Eye (tissue), 1 donor: ENCODE measurements at regions not wholly inside any gene's neighbourhood (a gene's known extent, or its start where the extent isn't known, plus 50 kb on each side); places are given as distances from the start of the nearest gene placed in this dataset.

Experiments used
- DNase-seq: peaks from one replicate; pipeline ENCODE4 v3.0.0-alpha.2; 2015

- no peak for DNase-seq
These were observed 110.2 kb upstream of the SESN3 start for GRCh38 chr11:95341221-95341620.

GRCh38 chr11:95339086-95339901, 108.3 kb upstream of the SESN3 start:
- peak; percentile 63 for DNase-seq

DNA sequence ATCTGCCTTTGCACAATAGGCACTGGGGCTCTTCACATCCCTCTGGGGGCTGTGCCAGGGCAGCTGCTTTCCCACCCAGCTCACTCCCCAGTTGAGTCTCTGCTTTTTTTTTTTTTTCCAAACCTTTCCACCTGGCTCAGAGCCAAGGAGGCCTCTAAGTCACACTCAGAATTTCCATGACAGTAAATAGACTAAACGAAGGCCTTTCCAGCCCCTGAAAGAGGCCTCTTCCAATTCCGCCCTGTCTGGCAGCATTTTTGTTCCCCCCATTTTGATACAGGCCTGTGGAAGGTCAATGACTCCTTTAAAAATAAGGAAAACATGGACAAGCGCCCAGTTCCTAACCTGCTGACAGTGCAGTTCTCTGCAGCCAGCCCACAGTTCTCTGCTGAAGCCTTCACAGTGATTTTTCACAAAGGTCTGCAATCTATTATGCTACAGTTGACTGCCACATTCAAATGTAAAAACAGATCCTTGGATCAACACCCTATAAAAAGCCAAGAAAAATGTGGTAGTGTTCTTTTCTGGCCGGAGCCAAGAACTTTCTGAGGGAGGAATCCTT, 107.5 kb upstream of the SESN3 start:
- DNase-seq: peak; percentile 94

- DNase-seq: no peak
These were observed 107.0 kb upstream of the SESN3 start for GRCh38 chr11:95337972-95338429.

- DNase-seq: peak; percentile 85
These were observed 106.4 kb upstream of the SESN3 start for GRCh38 chr11:95337175-95337957.

- DNase-seq: no peak
These were observed 105.0 kb upstream of the SESN3 start for GRCh38 chr11:95335989-95336388.

- DNase-seq: no peak
These were observed 100.2 kb upstream of the SESN3 start for GRCh38 chr11:95331161-95331560.

DNA sequence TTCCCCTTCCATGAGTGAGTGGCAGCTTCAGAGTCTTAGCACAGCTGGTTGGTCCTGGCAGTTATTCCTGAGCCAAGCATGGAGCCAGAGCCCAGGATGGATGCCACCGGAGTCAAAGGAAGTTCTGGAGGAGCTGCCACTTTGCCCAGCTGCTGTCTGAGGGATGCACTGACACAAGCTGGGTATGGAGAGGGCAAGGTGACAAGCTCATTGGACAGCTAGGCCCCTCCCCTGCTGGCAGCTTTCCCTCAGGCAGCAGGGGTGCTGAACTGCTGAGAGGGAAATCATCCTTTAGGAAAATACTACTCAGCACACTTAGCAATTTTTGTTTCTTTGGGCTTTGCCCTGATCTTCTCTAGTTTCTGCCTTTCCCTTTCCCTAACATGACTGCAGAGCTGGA, 99.3 kb upstream of the SESN3 start:
- no peak for DNase-seq

GRCh38 chr11:95327273-95327948, 96.4 kb upstream of the SESN3 start:
- no peak for DNase-seq

DNA sequence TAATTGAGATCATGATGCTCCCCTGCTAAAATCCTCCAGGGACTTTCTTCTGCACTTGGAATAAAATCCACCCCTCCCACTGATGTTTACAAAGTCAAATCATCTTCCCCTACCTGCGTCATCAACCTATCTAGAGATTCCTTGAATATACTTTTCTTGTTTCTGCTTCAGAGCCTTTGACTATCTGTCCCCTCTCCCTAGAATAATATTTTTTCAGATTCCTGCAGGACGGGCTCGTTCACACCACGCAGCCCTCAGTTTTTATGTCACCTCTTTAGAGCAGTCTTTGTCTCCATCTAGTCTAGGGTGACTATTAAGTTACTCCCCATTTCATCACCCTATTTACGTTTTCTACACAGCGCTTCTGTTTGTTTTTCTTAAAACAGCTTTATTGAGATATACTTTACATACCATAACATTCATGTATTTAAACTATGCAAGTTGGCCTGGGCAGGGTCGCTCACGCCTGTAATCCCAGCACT, 94.8 kb upstream of the SESN3 start:
- DNase-seq: no peak

DNA sequence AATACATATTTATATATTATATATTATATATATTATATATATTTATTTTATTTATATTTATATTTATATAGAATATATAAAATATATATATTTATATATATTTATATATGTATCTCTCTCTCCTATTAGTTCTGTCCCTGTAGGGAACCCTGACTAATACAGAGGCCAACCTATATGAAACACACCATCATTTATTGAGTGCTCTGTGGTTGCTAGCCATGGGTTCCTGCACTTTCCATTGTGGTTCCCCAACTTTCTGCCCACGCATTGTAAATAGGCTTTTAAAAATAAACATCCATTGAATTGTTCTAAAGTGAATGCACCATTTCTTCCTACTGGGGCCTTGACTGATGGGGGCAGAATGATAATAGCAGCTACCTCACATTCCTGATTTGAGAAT, 93.8 kb upstream of the SESN3 start:
- no peak for DNase-seq

GRCh38 chr11:95322539-95322938, 91.5 kb upstream of the SESN3 start:
- DNase-seq: no peak

DNA sequence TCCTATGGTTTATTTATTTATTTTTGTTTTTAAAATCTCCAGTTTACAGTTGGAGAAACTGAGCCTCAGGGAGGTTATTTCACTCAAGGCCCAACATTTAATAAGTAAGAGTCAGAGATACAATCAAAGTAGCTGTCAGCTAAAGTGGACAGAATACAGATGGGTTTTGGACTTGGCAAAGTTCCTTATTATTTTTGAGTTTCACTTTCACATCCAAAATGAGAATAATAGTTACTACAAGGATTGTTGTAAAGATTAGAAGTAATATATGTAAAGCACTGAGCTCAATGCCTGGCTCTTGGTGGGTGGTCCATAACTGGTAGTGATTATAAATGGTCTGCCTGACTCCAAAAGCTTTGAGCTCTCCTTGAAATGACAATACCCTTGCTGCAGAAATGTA, 87.5 kb upstream of the SESN3 start:
- peak; percentile 36 for DNase-seq

DNA sequence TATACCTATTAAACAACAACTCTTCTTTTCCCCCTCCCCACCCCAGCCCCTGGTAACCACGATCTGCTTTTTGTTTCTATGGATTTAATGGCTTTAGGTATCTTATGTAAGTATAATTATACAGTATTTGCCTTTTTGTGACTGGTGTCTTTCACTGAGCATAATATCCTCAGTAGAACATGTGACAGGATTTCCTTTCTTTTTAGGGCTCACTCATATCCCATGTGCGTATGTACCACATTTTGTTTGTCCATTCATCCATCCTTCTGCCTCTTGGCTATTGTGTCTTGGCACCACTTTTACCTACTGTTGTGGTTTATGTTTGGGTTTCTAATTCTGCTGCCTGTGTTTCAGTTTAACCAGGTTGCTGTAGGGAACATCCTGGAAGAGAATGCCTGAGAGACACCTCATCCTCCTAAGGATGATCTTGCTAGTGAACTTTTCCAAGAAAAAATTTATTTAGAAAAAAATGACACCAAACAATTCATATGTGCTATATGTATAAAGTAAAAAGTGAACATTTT, 77.6 kb upstream of the SESN3 start:
- DNase-seq: no peak

GRCh38 chr11:95307286-95307685, 76.3 kb upstream of the SESN3 start:
- no peak for DNase-seq

DNA sequence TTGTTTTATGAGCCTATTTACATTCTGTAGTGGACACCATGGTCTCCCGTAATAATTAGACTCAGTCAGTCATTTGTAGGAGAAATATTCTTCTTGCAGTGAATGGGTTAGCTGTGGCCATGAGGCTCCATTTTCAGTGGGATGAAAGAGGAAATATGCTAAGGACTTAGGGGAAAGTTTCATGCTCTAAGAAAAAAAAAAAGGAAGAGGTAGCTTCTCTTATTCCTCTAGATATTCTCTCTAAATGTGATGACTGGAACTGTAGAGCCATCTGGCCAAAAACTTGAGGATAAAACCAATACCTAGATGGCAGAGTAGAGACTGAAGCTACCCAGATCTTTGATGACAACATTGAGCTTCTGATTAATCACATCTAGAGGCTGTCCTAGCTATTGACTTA, 75.8 kb upstream of the SESN3 start:
- no peak for DNase-seq

DNA sequence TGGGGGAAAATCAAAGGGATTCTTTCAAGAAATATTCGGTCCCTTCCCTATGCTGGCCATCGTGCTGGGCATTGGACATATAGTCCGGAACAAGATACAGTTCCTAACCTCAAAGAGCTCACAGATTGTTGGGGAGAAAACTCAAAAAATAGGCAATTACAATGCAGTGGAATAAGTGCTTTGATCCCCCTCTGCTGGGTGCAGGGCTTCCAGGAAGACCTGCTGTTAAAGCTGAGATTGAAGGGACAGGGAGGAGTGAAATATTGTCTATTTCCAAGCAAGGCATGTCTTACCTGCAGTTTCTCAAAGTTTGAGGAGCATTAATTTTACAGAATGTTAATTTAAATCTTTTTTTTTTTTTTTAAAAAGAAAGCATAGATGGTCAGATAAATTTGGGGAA, 75.1 kb upstream of the SESN3 start:
- DNase-seq: no peak

DNA sequence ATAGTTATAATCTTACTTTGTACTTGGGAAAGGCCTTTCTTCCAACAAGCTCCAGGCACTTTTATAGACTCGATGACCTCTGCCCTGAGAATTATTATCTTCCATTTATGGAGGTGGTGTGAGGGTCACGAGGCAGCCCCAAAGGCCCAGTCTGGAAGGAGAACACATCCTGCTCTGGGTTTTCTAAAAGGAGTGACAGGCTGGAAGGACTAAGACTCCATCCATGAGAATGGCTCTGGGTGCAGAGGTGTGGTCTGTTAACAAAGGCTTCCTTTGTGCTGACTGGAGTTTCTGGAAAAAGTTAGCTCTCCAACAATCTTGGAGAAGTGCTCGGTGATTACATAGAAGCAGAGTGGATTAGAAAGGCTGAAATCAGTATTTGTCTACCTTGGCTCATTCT, 74.7 kb upstream of the SESN3 start:
- DNase-seq: no peak

DNA sequence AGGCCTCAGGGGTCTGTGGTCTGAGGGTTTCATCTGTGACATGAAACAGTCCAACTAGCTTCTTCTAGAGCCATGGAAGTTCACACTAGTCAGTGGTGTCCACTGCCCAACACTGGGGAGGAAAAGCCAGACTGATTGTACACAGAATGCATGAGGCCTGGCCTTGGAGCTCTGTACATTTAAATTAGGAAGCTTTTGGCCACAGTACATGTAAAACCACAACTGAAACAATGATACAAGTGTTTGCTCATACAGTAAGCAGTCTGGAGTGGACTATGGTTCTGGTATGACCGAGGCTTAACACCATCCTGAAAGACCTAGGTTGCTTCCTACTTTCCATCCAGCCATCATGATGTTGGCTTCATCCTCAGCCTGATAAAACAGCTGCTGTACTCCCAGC, 73.8 kb upstream of the SESN3 start:
- DNase-seq: no peak

DNA sequence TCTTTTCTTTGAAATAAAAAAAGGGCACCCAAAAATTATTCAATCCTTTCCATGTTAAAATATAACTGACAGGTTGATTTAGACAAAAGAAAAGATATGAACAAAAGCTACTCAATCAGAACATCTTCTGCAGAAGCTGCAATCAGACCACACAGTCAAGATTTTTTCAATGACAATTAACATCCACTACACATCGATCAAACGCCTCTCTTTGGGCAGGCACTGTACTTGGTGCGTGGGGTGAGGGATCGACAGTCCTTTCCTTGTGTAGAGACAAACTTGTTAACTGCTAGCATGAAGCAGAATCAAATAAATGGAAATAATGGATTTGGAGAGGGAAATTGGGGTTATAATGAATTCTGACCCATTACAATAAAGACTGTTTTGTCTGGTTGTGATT, 71.2 kb upstream of the SESN3 start:
- DNase-seq: no peak

DNA sequence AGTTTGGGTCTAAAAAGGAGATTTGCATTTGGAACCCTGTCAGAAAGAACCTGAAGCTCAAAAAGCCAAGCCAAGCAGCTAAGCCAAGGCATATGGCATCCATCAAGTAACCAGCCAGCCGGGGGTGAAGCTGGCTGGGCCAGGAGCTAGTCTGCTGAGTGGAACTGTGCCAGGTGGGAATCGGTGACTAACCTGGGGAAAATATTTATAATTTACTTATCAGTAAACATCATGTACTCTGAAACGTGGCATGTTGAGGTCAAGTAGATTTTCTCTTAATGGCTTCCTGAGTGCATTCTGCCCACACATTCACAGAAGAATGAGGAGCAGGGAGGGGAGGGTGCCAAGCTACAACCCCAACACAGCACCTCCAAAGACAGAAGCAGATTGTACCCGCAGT, 70.5 kb upstream of the SESN3 start:
- DNase-seq: no peak

GRCh38 chr11:95299078-95299679, 68.2 kb upstream of the SESN3 start:
- peak; percentile 39 for DNase-seq
